ENCODE measurements at regions not wholly inside any gene's neighbourhood (a gene's known extent, or its start where the extent isn't known, plus 50 kb on each side); places are given as distances from the start of the nearest gene placed in this dataset.

DNA sequence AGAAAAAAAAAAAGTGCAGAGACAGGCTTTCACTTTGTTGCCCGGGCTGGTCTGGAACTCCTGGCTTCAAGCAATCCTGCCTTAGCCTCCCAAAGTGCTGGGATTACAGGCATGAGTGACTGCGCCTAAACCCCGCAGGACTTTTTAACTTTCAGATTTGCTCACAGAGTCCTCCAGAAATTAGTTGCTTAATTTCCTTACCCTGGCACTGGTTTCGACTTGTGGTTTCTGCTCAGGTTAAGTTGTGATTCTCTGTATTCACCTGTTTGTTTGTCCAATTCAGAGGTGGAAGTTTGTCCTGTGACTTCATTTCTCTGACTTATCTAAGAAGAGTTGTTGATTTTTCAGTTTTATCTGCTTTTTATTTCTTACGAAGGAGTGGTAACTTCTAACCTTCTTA lies 238.1 kb downstream of the TMEM182 start:
- Histone ChIP-seq H3K27ac (ENCODE audit: low read depth, low read length) (no peak overlapping the region), H3K36me3 (ENCODE audit: control insufficient read depth in 2 of 4, insufficient read depth in 4 of 4, low read length in 3 of 4) (no peaks in the 10 kb centered on the region), H3K14ac (ENCODE audit: insufficient read length) (no peak overlapping the region), H4K8ac (ENCODE audit: extremely low read depth, insufficient read depth, low read length) (no peak overlapping the region), H3K4ac (replicated peaks; ENCODE audit: insufficient read length, low read depth, low read length) (no peak overlapping the region), H3K4me3 (ENCODE audit: extremely low read depth in 1 of 4, insufficient read depth in 2 of 4, low read depth in 3 of 4, low read length in 4 of 4) (no peak overlapping the region), H2BK120ac (replicated peaks; ENCODE audit: low read depth, low read length) (no peak overlapping the region), H3K23ac (ENCODE audit: insufficient read length) (no peak overlapping the region), H3K56ac (replicated peaks; ENCODE audit: insufficient read length, low read depth, low read length) (no peak overlapping the region), H2BK5ac (ENCODE audit: low read depth, low read length) (no peak overlapping the region), H3K4me1 (replicated peaks in 1 of 4; ENCODE audit: control insufficient read depth in 3 of 4, insufficient read depth in 4 of 4, low read length in 3 of 4) (no peaks in the 10 kb centered on the region), H3K18ac (ENCODE audit: extremely low read depth, low read length) (no peak overlapping the region), H3K27me3 (replicated peaks in 1 of 4; ENCODE audit: control insufficient read depth in 3 of 4, extremely low read depth in 1 of 4, insufficient read depth in 3 of 4, low read length in 3 of 4) (no peaks in the 10 kb centered on the region; a peak in 1 of 7 replicates), H3K23me2 (ENCODE audit: low read depth, low read length) (no peaks in the 10 kb centered on the region; the same call in 1 of the 2 replicates), H4K91ac (replicated peaks; ENCODE audit: insufficient read length, low read length) (no peak overlapping the region), H3K9ac (replicated peaks in 1 of 4; ENCODE audit: extremely low read depth in 1 of 4, low read depth in 3 of 4, low read length in 3 of 4) (no peak overlapping the region), H3K79me2 (ENCODE audit: control insufficient read depth in 1 of 2, insufficient read depth in 2 of 2, low read length in 2 of 2) (no peaks in the 10 kb centered on the region), H4K5ac (ENCODE audit: insufficient read length, low read depth, low read length) (no peak overlapping the region), H2BK20ac (ENCODE audit: low read length) (no peak overlapping the region), H3K9me3 (ENCODE audit: insufficient read depth in 2 of 2, low read depth in 1 of 2, low read length in 1 of 2) (peaks cover 5 to 11% of the 10 kb centered on the region in 2 experiments; a peak in 2 of 4 replicates), H3K4me2 (ENCODE audit: insufficient read depth in 1 of 2, low read depth in 2 of 2, low read length in 2 of 2) (no peak overlapping the region), H3K79me1 (ENCODE audit: low read depth, low read length) (no peaks in the 10 kb centered on the region), H2BK15ac (ENCODE audit: low read length) (no peak overlapping the region), H4K20me1 (replicated peaks in 1 of 2; ENCODE audit: control insufficient read depth in 1 of 2, insufficient read depth in 2 of 2, low read length in 2 of 2) (no peaks in the 10 kb centered on the region), H2AFZ (ENCODE audit: low read length) (no peak overlapping the region), H2AK5ac (ENCODE audit: low read depth, low read length) (no peak overlapping the region), H2BK12ac (ENCODE audit: low read depth, low read length) (no peak overlapping the region)
- ChIA-PET CTCF (ENCODE audit: partially characterized antibody) (no interaction called here), POLR2A (ENCODE audit: partially characterized antibody) (no interaction called here)
- no peak for FAIRE-seq
- TF ChIP-seq EGR1 (IDR thresholded peaks at IDR 0.05; ENCODE audit: borderline replicate concordance, low read depth, low read length), result no peak
- no peak for TF ChIP-seq JUN (IDR thresholded peaks at IDR 0.05; ENCODE audit: low read depth, low read length)
- TF ChIP-seq, protein P1, sequence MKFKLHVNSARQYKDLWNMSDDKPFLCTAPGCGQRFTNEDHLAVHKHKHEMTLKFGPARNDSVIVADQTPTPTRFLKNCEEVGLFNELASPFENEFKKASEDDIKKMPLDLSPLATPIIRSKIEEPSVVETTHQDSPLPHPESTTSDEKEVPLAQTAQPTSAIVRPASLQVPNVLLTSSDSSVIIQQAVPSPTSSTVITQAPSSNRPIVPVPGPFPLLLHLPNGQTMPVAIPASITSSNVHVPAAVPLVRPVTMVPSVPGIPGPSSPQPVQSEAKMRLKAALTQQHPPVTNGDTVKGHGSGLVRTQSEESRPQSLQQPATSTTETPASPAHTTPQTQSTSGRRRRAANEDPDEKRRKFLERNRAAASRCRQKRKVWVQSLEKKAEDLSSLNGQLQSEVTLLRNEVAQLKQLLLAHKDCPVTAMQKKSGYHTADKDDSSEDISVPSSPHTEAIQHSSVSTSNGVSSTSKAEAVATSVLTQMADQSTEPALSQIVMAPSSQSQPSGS (IDR thresholded peaks at IDR 0.05; ENCODE audit: low read length), result no peak
- TF ChIP-seq CREB1 (IDR thresholded peaks at IDR 0.05), result no peak
- TF ChIP-seq, protein P2, sequence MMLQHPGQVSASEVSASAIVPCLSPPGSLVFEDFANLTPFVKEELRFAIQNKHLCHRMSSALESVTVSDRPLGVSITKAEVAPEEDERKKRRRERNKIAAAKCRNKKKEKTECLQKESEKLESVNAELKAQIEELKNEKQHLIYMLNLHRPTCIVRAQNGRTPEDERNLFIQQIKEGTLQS (IDR thresholded peaks at IDR 0.05; ENCODE audit: insufficient read depth, low read depth, low read length), result no peak
- TF ChIP-seq, protein P3, sequence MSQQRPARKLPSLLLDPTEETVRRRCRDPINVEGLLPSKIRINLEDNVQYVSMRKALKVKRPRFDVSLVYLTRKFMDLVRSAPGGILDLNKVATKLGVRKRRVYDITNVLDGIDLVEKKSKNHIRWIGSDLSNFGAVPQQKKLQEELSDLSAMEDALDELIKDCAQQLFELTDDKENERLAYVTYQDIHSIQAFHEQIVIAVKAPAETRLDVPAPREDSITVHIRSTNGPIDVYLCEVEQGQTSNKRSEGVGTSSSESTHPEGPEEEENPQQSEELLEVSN (IDR thresholded peaks at IDR 0.05), result no peak
- no peak for TF ChIP-seq SUZ12 (IDR thresholded peaks at IDR 0.05; ENCODE audit: low read length)
- TF ChIP-seq SRF (IDR thresholded peaks at IDR 0.05; ENCODE audit: low read depth, low read length), result no peak
- no peak for TF ChIP-seq NANOG (IDR thresholded peaks at IDR 0.05; ENCODE audit: insufficient read depth, low read depth, low read length, poor library complexity, severe bottlenecking)
- no peak for TF ChIP-seq BACH1 (IDR thresholded peaks at IDR 0.05; ENCODE audit: low read length)
- no peak for TF ChIP-seq CHD1 (IDR thresholded peaks at IDR 0.05; ENCODE audit: low read depth, low read length)
- no peak for DNase-seq (ENCODE audit: low read depth in 1 of 2, low spot score in 2 of 2)
- 88% methylated on average over 5 of the region's 5 CpGs; no CpG with 5 or more reads in 1 of the 2 experiments for WGBS, 2 experiments (ENCODE audit: extremely low coverage in 1 of 2, insufficient coverage in 1 of 2, insufficient read length in 1 of 2, insufficient replicate concordance in 2 of 2, low coverage in 1 of 2, low lambda C conversion rate in 2 of 2, missing lambda C conversion rate in 1 of 2)
